Stimulated activated CD4-positive, alpha-beta T cell treated with anti-CD3 and anti-CD28 coated beads, TNF-alpha, amount 100 ng/mL, for 1 hour (primary cell): ENCODE measurements at regions not wholly inside any gene's neighbourhood (a gene's known extent, or its start where the extent isn't known, plus 50 kb on each side); places are given as distances from the start of the nearest gene placed in this dataset.
"Not testable (repeated sequence)": the region's sequence is repeated elsewhere in the genome, so short reads cannot be mapped to it uniquely, and the experiment has no call there.

ENCODE experiments used
- DNase-seq, 3 donors: peaks; one replicate each; pipeline ENCODE4 v3.0.0-alpha.2; 2020; ENCODE audit warnings: low read depth in 3 of 3, low spot score in 1 of 3

GRCh38 chr4:24369507-24370029 is 214.8 kb downstream of the DHX15 start:
- no peak for DNase-seq

GRCh38 chr4:24368801-24369200 is 215.6 kb downstream of the DHX15 start:
- no peak for DNase-seq

GRCh38 chr4:24364852-24365251 is 219.5 kb downstream of the DHX15 start:
- no peak for DNase-seq

- DNase-seq: no peak
Observed at GRCh38 chr4:24364249-24364648, 220.1 kb downstream of the DHX15 start.

- no peak for DNase-seq
Observed at GRCh38 chr4:24363751-24364150, 220.6 kb downstream of the DHX15 start.

- no peak for DNase-seq
Observed at GRCh38 chr4:24352112-24352511, 232.2 kb downstream of the DHX15 start.

GRCh38 chr4:24349168-24349996 is 235.0 kb downstream of the DHX15 start:
- not testable (repeated sequence) for DNase-seq

- no peak for DNase-seq
Observed at GRCh38 chr4:24339260-24339659, 245.1 kb downstream of the DHX15 start.

GRCh38 chr4:24337451-24338190 is 246.7 kb downstream of the DHX15 start:
- no peak for DNase-seq

- no peak for DNase-seq
Observed at GRCh38 chr4:24335616-24336015, 248.7 kb downstream of the DHX15 start.

GRCh38 chr4:24334906-24335305 is 249.4 kb downstream of the DHX15 start:
- no peak for DNase-seq

GRCh38 chr4:24330573-24330972 is 253.8 kb downstream of the DHX15 start:
- DNase-seq: no peak

GRCh38 chr4:24330172-24330571 is 254.2 kb downstream of the DHX15 start:
- DNase-seq: no peak

- no peak for DNase-seq
Observed at GRCh38 chr4:24328711-24329110, 255.6 kb downstream of the DHX15 start.

GRCh38 chr4:24328310-24328709 is 256.0 kb downstream of the DHX15 start:
- DNase-seq: no peak

- DNase-seq: no peak
Observed at GRCh38 chr4:24322995-24323394, 261.4 kb downstream of the DHX15 start.

- DNase-seq: no peak
Observed at GRCh38 chr4:24322511-24322910, 261.8 kb downstream of the DHX15 start.

GRCh38 chr4:24321616-24322015 is 262.7 kb downstream of the DHX15 start:
- DNase-seq: no peak

GRCh38 chr4:24321131-24321530 is 263.2 kb downstream of the DHX15 start:
- DNase-seq: no peak

- DNase-seq: no peak
Observed at GRCh38 chr4:24319387-24319786, 265.0 kb downstream of the DHX15 start.

- DNase-seq: no peak
Observed at GRCh38 chr4:24315056-24315455, 269.3 kb downstream of the DHX15 start.

GRCh38 chr4:24312261-24312913 is 272.0 kb downstream of the DHX15 start:
- DNase-seq: no peak
